Adipocyte (in vitro differentiated cells): ENCODE measurements at regions not wholly inside any gene's neighbourhood (a gene's known extent, or its start where the extent isn't known, plus 50 kb on each side); places are given as distances from the start of the nearest gene placed in this dataset.

Experiments
- DNase-seq: peaks from one replicate; pipeline ENCODE4 v3.0.0-alpha.2; 2015; ENCODE audit warnings: low read depth
- H3K27me3 ChIP-seq: replicated peaks from 2 replicates; pipeline ENCODE4 v1.7.0; 2013; ENCODE audit warnings: mild to moderate bottlenecking, low read length, moderate library complexity; ENCODE audit not compliant: control insufficient read depth, insufficient read depth
- H3K36me3 ChIP-seq: 2 replicates; pipeline ENCODE4 v1.7.0; 2013; ENCODE audit warnings: low read length, mild to moderate bottlenecking, moderate library complexity; ENCODE audit not compliant: control insufficient read depth, insufficient read depth, severe bottlenecking
- H3K4me1 ChIP-seq: 2 replicates; pipeline ENCODE4 v1.7.0; 2013; ENCODE audit warnings: mild to moderate bottlenecking, low read length, moderate library complexity; ENCODE audit not compliant: control insufficient read depth, insufficient read depth
- H3K4me3 ChIP-seq: 2 replicates; pipeline ENCODE4 v1.7.0; 2013; ENCODE audit warnings: mild to moderate bottlenecking, low read length, moderate library complexity
- H3K9ac ChIP-seq: 2 replicates; pipeline ENCODE4 v1.7.0; 2013; ENCODE audit warnings: mild to moderate bottlenecking, low read length, moderate library complexity
- H3K9me3 ChIP-seq: 2 replicates; pipeline ENCODE4 v1.7.0; 2013; ENCODE audit warnings: mild to moderate bottlenecking, low read length, moderate library complexity; ENCODE audit not compliant: control insufficient read depth

GRCh38 chr2:14194233-14194632 is 438.3 kb upstream of the LRATD1 start:
- Histone ChIP-seq H3K27me3 (no peaks in the 10 kb centered on the region), H3K36me3 (no peaks in the 10 kb centered on the region), H3K9ac (no peak overlapping the region), H3K4me3 (no peak overlapping the region), H3K9me3 (no peaks in the 10 kb centered on the region), H3K4me1 (no peaks in the 10 kb centered on the region)
- DNase-seq = no peak

GRCh38 chr2:14197293-14197692 is 435.2 kb upstream of the LRATD1 start:
- Histone ChIP-seq H3K36me3 (no peaks in the 10 kb centered on the region), H3K9ac (no peak overlapping the region), H3K4me1 (no peaks in the 10 kb centered on the region), H3K4me3 (no peak overlapping the region), H3K27me3 (no peaks in the 10 kb centered on the region), H3K9me3 (no peaks in the 10 kb centered on the region)
- no peak for DNase-seq

- no peaks in the 10 kb centered on the region for H3K4me1 ChIP-seq
- no peak for DNase-seq
- H3K27me3 ChIP-seq = no peaks in the 10 kb centered on the region
- no peak overlapping the region for H3K9ac ChIP-seq
- H3K9me3 ChIP-seq = no peaks in the 10 kb centered on the region
- H3K4me3 ChIP-seq = no peak overlapping the region
- H3K36me3 ChIP-seq = no peaks in the 10 kb centered on the region
Measured at GRCh38 chr2:14199040-14199439, 433.5 kb upstream of the LRATD1 start.

GRCh38 chr2:14219306-14219705 is 413.2 kb upstream of the LRATD1 start:
- H3K4me1 ChIP-seq = no peaks in the 10 kb centered on the region
- DNase-seq = no peak
- H3K27me3 ChIP-seq = no peaks in the 10 kb centered on the region
- H3K9ac ChIP-seq = no peak overlapping the region
- no peaks in the 10 kb centered on the region for H3K36me3 ChIP-seq
- no peak overlapping the region for H3K4me3 ChIP-seq
- H3K9me3 ChIP-seq = no peaks in the 10 kb centered on the region

- Histone ChIP-seq H3K27me3 (no peaks in the 10 kb centered on the region), H3K9ac (no peak overlapping the region), H3K9me3 (no peaks in the 10 kb centered on the region), H3K36me3 (no peaks in the 10 kb centered on the region), H3K4me1 (no peaks in the 10 kb centered on the region), H3K4me3 (no peak overlapping the region)
- no peak for DNase-seq
Measured at GRCh38 chr2:14220101-14220500, 412.4 kb upstream of the LRATD1 start.

- no peaks in the 10 kb centered on the region for H3K9me3 ChIP-seq
- H3K4me1 ChIP-seq = no peaks in the 10 kb centered on the region
- no peak overlapping the region for H3K9ac ChIP-seq
- no peak overlapping the region for H3K4me3 ChIP-seq
- no peaks in the 10 kb centered on the region for H3K36me3 ChIP-seq
- no peaks in the 10 kb centered on the region for H3K27me3 ChIP-seq
- DNase-seq = no peak
Measured at GRCh38 chr2:14221466-14221865, 411.1 kb upstream of the LRATD1 start.

GRCh38 chr2:14223576-14223975 is 408.9 kb upstream of the LRATD1 start:
- Histone ChIP-seq H3K36me3 (no peaks in the 10 kb centered on the region), H3K9me3 (no peaks in the 10 kb centered on the region), H3K4me3 (no peak overlapping the region), H3K9ac (no peak overlapping the region), H3K4me1 (no peaks in the 10 kb centered on the region), H3K27me3 (no peaks in the 10 kb centered on the region)
- no peak for DNase-seq

GRCh38 chr2:14231391-14231898 is 401.1 kb upstream of the LRATD1 start:
- DNase-seq = no peak
- Histone ChIP-seq H3K4me3 (no peak overlapping the region), H3K9me3 (no peaks in the 10 kb centered on the region), H3K4me1 (no peaks in the 10 kb centered on the region), H3K9ac (no peak overlapping the region), H3K27me3 (no peaks in the 10 kb centered on the region), H3K36me3 (no peaks in the 10 kb centered on the region)

GRCh38 chr2:14232217-14232616 is 400.3 kb upstream of the LRATD1 start:
- Histone ChIP-seq H3K36me3 (no peaks in the 10 kb centered on the region), H3K9ac (no peak overlapping the region), H3K4me3 (no peak overlapping the region), H3K4me1 (no peaks in the 10 kb centered on the region), H3K27me3 (no peaks in the 10 kb centered on the region), H3K9me3 (no peaks in the 10 kb centered on the region)
- no peak for DNase-seq

GRCh38 chr2:14234911-14235310 is 397.6 kb upstream of the LRATD1 start:
- no peaks in the 10 kb centered on the region for H3K27me3 ChIP-seq
- H3K36me3 ChIP-seq = no peaks in the 10 kb centered on the region
- DNase-seq = no peak
- H3K9me3 ChIP-seq = no peaks in the 10 kb centered on the region
- no peak overlapping the region for H3K9ac ChIP-seq
- no peaks in the 10 kb centered on the region for H3K4me1 ChIP-seq
- no peak overlapping the region for H3K4me3 ChIP-seq

- no peaks in the 10 kb centered on the region for H3K36me3 ChIP-seq
- H3K9me3 ChIP-seq = no peaks in the 10 kb centered on the region
- H3K27me3 ChIP-seq = no peaks in the 10 kb centered on the region
- no peak overlapping the region for H3K4me3 ChIP-seq
- H3K4me1 ChIP-seq = no peaks in the 10 kb centered on the region
- DNase-seq = no peak
- no peak overlapping the region for H3K9ac ChIP-seq
Measured at GRCh38 chr2:14235667-14236066, 396.9 kb upstream of the LRATD1 start.

- Histone ChIP-seq H3K4me3 (no peak overlapping the region), H3K27me3 (no peaks in the 10 kb centered on the region), H3K36me3 (no peaks in the 10 kb centered on the region), H3K4me1 (no peaks in the 10 kb centered on the region), H3K9ac (no peak overlapping the region), H3K9me3 (no peaks in the 10 kb centered on the region)
- no peak for DNase-seq
Measured at GRCh38 chr2:14237902-14238301, 394.6 kb upstream of the LRATD1 start.
